Osteocyte (in vitro differentiated cells): ENCODE measurements at regions not wholly inside any gene's neighbourhood (a gene's known extent, or its start where the extent isn't known, plus 50 kb on each side); places are given as distances from the start of the nearest gene placed in this dataset.

ENCODE experiments used
- DNase-seq: peaks from one replicate; pipeline ENCODE4 v3.0.0; 2021; ENCODE audit warnings: mixed read lengths; ENCODE audit not compliant: unreplicated experiment; ENCODE audit errors: extremely low spot score
- H3K27ac Mint-ChIP-seq: one replicate; pipeline ENCODE4 v1.8.0; 2021; ENCODE audit warnings: mild to moderate bottlenecking, mixed read lengths; ENCODE audit not compliant: unreplicated experiment
- H3K27me3 Mint-ChIP-seq: one replicate; pipeline ENCODE4 v1.8.0; 2021; ENCODE audit warnings: mixed read lengths; ENCODE audit not compliant: unreplicated experiment
- H3K36me3 Mint-ChIP-seq: one replicate; pipeline ENCODE4 v1.8.0; 2021; ENCODE audit warnings: mixed read lengths; ENCODE audit not compliant: unreplicated experiment
- H3K4me1 Mint-ChIP-seq: one replicate; pipeline ENCODE4 v1.8.0; 2021; ENCODE audit warnings: mixed read lengths; ENCODE audit not compliant: unreplicated experiment
- H3K4me3 Mint-ChIP-seq: one replicate; pipeline ENCODE4 v1.8.0; 2021; ENCODE audit warnings: mild to moderate bottlenecking, moderate library complexity, mixed read lengths; ENCODE audit not compliant: unreplicated experiment
- H3K9me3 Mint-ChIP-seq: one replicate; pipeline ENCODE4 v1.8.0; 2021; ENCODE audit warnings: mixed read lengths; ENCODE audit not compliant: unreplicated experiment
- TF ChIP-seq, protein P1 (sequence below): fragments of 200-600 bp; sonication (generic); IDR thresholded peaks from 2 replicates; pipeline ENCODE4 v1.5.0; 2021; ENCODE audit warnings: antibody characterized with exemption, mild to moderate bottlenecking, moderate library complexity

DNA sequence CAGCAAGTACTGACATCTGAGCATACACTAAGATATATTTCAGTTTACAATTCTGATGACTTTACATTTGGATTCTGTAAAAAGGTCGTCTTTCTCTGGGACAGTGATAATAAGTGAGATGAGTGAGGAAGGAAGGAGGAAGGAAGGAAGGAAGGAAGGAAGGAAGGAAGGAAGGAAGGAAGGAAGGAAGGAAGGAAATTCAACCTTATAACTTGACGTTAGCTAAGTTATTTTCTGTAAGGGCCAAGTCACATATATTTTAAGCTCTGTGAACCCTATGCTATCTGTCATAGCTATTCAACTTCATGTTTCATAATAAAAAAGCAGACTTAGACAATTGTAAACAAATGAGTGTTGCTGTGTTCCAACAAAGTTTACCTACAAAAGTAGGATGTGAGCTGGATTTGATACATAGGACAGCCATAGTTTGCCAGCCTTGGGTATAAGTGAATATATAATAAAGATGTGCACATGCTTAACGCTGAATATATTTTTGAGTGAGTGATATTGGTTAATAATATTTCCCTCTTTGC is 753.0 kb upstream of the NDST4 start:
- no peaks in the 10 kb centered on the region for H3K4me1 Mint-ChIP-seq

DNA sequence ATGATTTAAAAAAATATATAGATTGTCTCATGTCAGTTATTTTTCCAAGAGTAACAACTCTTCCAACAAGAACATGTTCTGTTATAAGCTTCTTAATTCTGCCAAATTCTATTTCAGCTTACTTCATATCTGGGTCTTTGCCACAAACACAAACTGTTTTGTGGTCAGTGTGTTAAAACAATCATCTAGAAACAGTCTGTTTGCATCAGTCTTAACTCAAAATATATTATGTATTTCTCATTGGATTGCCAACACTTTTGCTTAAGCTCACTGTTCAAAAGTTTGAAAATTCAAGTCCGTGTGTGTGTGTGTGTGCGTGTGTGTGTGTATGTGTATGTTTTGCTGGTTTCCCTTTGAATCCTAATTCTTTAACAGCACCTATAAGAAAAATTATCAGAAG is 752.3 kb upstream of the NDST4 start:
- no peak for DNase-seq
- no peak overlapping the region for H3K27ac Mint-ChIP-seq
- TF ChIP-seq, protein P1, sequence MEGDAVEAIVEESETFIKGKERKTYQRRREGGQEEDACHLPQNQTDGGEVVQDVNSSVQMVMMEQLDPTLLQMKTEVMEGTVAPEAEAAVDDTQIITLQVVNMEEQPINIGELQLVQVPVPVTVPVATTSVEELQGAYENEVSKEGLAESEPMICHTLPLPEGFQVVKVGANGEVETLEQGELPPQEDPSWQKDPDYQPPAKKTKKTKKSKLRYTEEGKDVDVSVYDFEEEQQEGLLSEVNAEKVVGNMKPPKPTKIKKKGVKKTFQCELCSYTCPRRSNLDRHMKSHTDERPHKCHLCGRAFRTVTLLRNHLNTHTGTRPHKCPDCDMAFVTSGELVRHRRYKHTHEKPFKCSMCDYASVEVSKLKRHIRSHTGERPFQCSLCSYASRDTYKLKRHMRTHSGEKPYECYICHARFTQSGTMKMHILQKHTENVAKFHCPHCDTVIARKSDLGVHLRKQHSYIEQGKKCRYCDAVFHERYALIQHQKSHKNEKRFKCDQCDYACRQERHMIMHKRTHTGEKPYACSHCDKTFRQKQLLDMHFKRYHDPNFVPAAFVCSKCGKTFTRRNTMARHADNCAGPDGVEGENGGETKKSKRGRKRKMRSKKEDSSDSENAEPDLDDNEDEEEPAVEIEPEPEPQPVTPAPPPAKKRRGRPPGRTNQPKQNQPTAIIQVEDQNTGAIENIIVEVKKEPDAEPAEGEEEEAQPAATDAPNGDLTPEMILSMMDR: no peak
- no peaks in the 10 kb centered on the region for H3K4me1 Mint-ChIP-seq
- H3K27me3 Mint-ChIP-seq: peaks cover 3% of the 10 kb centered on the region
- no peak overlapping the region for H3K4me3 Mint-ChIP-seq
- no peaks in the 10 kb centered on the region for H3K36me3 Mint-ChIP-seq
- no peaks in the 10 kb centered on the region for H3K9me3 Mint-ChIP-seq

More for the DNA sequence above, 753.0 kb upstream of the NDST4 start:
- Mint-ChIP-seq H3K36me3 (no peaks in the 10 kb centered on the region), H3K9me3 (no peaks in the 10 kb centered on the region), H3K27me3 (peaks cover 3% of the 10 kb centered on the region), H3K4me3 (no peak overlapping the region), H3K27ac (no peak overlapping the region)
- TF ChIP-seq, protein P1: no peak
- DNase-seq: no peak

DNA sequence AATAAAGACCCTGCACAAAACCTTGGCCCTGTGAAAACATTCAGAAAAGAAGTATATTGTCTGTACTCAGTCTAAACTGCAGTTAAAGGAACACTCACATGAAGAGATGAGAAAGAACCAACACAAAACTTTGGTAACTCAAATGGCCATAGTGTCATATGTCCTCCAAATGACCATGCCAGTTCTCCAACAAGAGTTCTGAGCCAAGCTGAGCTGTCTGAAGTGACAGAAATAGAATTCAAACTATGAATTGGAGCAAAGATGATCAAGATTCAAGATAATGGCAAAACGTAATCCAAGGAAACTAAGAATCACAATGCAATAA is 739.3 kb upstream of the NDST4 start:
- Mint-ChIP-seq H3K9me3 (no peaks in the 10 kb centered on the region), H3K27ac (no peak overlapping the region), H3K36me3 (no peaks in the 10 kb centered on the region), H3K4me1 (peaks cover 1% of the 10 kb centered on the region), H3K4me3 (no peak overlapping the region), H3K27me3 (peaks cover 5% of the 10 kb centered on the region)
- TF ChIP-seq, protein P1: peak; percentile 17
- DNase-seq: no peak

- Mint-ChIP-seq H3K36me3 (no peaks in the 10 kb centered on the region), H3K4me1 (peaks cover 1% of the 10 kb centered on the region), H3K4me3 (no peak overlapping the region), H3K27me3 (peaks cover 5% of the 10 kb centered on the region), H3K27ac (no peak overlapping the region), H3K9me3 (no peaks in the 10 kb centered on the region)
- DNase-seq: no peak
- TF ChIP-seq, protein P1: peak; percentile 67
Observed at GRCh38 chr4:115851918-115852766, 738.7 kb upstream of the NDST4 start.

DNA sequence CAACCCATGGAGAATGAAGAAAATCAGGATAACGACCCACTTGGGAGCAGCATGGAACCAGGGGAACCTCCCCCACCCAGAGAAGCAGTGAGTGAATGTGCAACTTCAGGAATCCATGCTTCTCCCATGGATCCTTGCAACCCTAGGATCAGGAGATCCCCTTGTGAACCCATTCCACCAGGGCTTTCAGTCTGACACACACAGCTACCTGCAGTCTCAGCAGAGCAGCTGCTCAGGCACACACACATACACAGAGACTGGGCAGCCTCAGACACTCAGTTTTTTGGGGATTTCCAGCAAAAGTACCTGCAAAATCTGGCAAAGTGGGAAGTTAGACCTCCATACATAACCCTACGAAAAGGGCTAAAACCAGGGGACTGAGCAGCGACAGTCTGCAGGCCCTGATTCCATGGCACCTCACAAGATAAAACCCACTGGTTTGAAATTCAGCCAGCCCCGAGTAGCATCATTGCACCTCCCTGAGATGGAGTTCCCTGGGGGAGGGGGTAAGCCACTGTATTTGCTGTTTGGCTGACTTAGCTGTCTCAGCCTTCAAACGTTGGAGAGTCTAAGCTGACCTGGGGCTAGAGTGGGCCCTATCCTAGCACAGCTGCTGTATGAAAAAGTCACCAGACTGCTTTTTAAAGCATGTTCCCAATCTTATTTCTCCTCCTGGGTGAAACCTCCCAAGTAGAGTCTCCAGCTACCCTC is 737.5 kb upstream of the NDST4 start:
- DNase-seq: no peak
- TF ChIP-seq, protein P1: no peak
- H3K4me1 Mint-ChIP-seq: peaks cover 1% of the 10 kb centered on the region

More for the DNA sequence above, 737.5 kb upstream of the NDST4 start:
- Mint-ChIP-seq H3K27me3 (peaks cover 5% of the 10 kb centered on the region), H3K36me3 (no peaks in the 10 kb centered on the region), H3K27ac (no peak overlapping the region), H3K4me3 (no peak overlapping the region), H3K9me3 (no peaks in the 10 kb centered on the region)
